ENCODE measurements at regions not wholly inside any gene's neighbourhood (a gene's known extent, or its start where the extent isn't known, plus 50 kb on each side); places are given as distances from the start of the nearest gene placed in this dataset.

GRCh38 chr2:144859716-144860115, 339.8 kb upstream of the ZEB2 start:
- TF ChIP-seq, protein P1, sequence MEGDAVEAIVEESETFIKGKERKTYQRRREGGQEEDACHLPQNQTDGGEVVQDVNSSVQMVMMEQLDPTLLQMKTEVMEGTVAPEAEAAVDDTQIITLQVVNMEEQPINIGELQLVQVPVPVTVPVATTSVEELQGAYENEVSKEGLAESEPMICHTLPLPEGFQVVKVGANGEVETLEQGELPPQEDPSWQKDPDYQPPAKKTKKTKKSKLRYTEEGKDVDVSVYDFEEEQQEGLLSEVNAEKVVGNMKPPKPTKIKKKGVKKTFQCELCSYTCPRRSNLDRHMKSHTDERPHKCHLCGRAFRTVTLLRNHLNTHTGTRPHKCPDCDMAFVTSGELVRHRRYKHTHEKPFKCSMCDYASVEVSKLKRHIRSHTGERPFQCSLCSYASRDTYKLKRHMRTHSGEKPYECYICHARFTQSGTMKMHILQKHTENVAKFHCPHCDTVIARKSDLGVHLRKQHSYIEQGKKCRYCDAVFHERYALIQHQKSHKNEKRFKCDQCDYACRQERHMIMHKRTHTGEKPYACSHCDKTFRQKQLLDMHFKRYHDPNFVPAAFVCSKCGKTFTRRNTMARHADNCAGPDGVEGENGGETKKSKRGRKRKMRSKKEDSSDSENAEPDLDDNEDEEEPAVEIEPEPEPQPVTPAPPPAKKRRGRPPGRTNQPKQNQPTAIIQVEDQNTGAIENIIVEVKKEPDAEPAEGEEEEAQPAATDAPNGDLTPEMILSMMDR (IDR thresholded peaks at IDR 0.05; ENCODE audit: insufficient read depth, low read depth, low read length): no peak
- TF ChIP-seq EZH2 (IDR thresholded peaks at IDR 0.05; ENCODE audit: insufficient read depth, low read length): no peak

Measured in astrocyte (in vitro differentiated cells and primary cell).